Activated naive CD8-positive, alpha-beta T cell treated with anti-CD3 and anti-CD28 coated beads, Interleukin-2, amount 10 ng/mL, durations not matched to agents 7 days and 5 days (primary cell): ENCODE measurements at regions not wholly inside any gene's neighbourhood (a gene's known extent, or its start where the extent isn't known, plus 50 kb on each side); places are given as distances from the start of the nearest gene placed in this dataset.

Source experiments
- ATAC-seq: fragments of 150-1000 bp; cut with Tn5 transposase; one replicate; pipeline ENCODE4 v1.10.0; 2021; ENCODE audit warnings: low read depth, moderate library complexity
- POLR2A ChIA-PET: fragments of 350-600 bp; sonication (Branson Sonifier 250); formaldehyde crosslinking; loops from one replicate; lab custom pipeline; 2021; ENCODE audit warnings: antibody characterized with exemption; lab: Charles Lee
- DNase-seq: peaks from one replicate; pipeline ENCODE4 v3.0.0; 2021
- H3K27ac Mint-ChIP-seq: one replicate; pipeline ENCODE4 v1.8.0; 2022; ENCODE audit warnings: mild to moderate bottlenecking, mixed read lengths
- H3K27me3 Mint-ChIP-seq: one replicate; pipeline ENCODE4 v1.8.0; 2022; ENCODE audit warnings: mild to moderate bottlenecking, moderate library complexity, mixed read lengths
- H3K36me3 Mint-ChIP-seq: one replicate; pipeline ENCODE4 v1.8.0; 2021; ENCODE audit warnings: mild to moderate bottlenecking, mixed read lengths
- H3K4me1 Mint-ChIP-seq: one replicate; pipeline ENCODE4 v1.8.0; 2021; ENCODE audit warnings: mixed read lengths
- H3K4me3 Mint-ChIP-seq: one replicate; pipeline ENCODE4 v1.8.0; 2022; ENCODE audit warnings: mild to moderate bottlenecking, moderate library complexity, mixed read lengths
- H3K9me3 Mint-ChIP-seq: one replicate; pipeline ENCODE4 v1.8.0; 2021; ENCODE audit warnings: mixed read lengths

DNA sequence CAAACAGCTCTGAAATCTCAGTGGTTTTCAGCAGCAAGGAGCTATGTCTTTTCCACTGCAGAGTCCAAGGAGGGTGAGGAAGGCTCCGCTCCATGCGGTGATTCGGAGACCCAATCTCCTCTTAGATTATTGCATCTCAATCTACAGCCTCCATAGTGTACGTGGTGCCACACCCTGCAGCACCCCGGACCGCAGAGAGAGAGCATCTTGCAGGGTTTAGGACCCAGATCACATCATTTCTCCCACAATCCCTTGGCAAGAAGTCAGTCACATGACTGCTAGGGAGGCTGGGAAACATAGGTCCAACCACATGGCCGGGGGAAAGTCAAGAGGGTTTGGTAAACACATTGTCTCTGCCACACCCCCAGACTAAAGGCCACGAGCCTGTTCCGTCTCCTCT is 209.4 kb upstream of the TMEM132C start:
- Mint-ChIP-seq H3K27ac (no peak overlapping the region), H3K9me3 (peaks cover 1% of the 10 kb centered on the region), H3K36me3 (no peaks in the 10 kb centered on the region), H3K4me3 (no peak overlapping the region), H3K27me3 (no peaks in the 10 kb centered on the region), H3K4me1 (no peaks in the 10 kb centered on the region)
- POLR2A ChIA-PET: no interaction called here
- ATAC-seq (no peak), DNase-seq (no peak)

DNA sequence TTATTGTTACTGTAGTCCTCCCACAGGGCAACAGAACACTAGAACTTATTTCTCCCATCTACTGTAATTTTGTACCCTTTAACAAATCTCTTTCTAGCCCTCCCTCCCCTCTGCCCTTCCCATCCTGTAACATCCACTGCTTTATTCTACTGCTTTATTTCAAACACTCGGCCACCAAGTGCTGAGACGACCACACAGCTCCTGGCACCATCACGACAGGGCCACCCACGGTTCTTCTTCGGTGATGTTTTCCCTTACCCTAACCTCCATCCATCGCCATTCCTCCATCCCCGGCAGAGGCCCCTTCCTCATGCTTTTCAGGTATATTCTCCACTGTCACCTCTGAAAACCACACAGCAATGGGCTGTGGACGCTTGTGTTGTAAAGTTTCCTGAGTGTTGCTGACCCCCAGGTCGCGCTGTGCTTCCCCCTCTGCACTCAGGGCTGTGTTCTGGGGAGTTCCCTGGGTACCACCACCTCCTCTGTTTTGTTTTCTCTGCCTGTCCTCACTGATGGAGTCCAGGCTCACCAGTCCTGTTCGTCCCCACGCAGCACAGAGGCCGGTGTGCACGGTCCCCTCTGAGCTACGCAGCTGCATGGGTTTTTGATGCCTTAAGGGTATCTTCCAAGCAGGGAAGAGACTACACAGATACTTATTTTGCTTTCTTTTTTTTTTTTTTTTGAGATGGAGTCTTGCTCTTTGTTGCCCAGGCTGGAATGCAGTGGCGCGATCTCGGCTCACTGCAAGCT is 207.2 kb upstream of the TMEM132C start:
- Mint-ChIP-seq H3K9me3 (peaks cover 5% of the 10 kb centered on the region), H3K27me3 (no peaks in the 10 kb centered on the region), H3K4me3 (no peak overlapping the region), H3K27ac (no peak overlapping the region), H3K36me3 (no peaks in the 10 kb centered on the region), H3K4me1 (no peaks in the 10 kb centered on the region)
- POLR2A ChIA-PET: no interaction called here
- DNase-seq: no peak
- no peak for ATAC-seq

DNA sequence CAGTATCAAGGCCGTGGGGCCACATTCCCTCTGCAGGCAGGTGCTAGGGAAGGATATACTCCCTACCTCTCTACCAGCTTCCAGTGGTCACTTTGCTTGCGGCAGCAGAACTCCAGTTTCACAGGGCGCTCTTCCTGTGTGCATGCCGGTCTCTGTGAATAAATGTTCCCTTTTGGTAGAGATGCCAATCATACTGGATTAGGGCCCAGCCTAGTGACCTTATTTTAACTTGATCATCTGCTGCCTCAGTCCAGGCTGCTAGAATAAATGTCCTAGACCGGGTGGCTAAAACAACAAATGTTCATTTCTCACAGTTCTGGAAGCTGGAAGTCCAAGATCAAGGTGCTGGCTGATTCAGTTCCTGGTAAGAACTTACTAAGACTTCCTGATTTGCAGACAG is 198.8 kb upstream of the TMEM132C start:
- no peak overlapping the region for H3K4me3 Mint-ChIP-seq
- ATAC-seq (no peak), DNase-seq (no peak)
- POLR2A ChIA-PET: no interaction called here
- H3K27me3 Mint-ChIP-seq: no peaks in the 10 kb centered on the region
- no peak overlapping the region for H3K27ac Mint-ChIP-seq
- peaks cover 7% of the 10 kb centered on the region for H3K9me3 Mint-ChIP-seq
- H3K4me1 Mint-ChIP-seq: no peaks in the 10 kb centered on the region
- no peaks in the 10 kb centered on the region for H3K36me3 Mint-ChIP-seq

DNA sequence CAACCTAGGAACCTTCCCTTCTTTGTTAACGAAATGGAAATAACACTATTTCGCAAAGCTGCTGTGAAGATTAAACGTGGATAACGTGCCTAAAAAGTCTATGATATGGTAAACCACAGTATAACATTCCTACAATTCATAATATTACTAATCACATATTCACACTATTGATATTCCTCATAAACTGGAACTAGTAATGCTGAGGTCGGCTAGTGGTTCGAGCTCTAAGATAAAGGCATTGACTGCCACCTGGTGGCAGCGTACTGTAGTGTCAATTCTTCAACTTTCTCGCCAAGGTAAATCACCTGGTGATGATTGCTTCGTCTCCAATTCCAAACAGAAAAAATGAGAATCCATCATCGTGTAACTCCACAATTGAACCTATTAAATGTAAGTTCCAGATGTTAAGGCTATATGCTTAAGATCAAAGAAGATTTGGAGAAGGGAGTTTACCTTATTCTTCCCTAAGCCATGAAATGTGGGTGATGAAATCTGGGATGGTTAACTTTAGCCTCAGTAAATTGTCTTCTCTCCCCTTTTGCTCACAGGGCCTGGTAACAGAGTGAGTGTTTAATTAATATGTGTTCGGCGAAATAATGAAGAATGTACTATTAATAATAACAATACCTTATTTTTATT is 197.5 kb upstream of the TMEM132C start:
- DNase-seq (no peak), ATAC-seq (no peak)
- H3K27ac Mint-ChIP-seq: no peak overlapping the region
- peaks cover 3% of the 10 kb centered on the region for H3K9me3 Mint-ChIP-seq
- no peak overlapping the region for H3K4me3 Mint-ChIP-seq
- POLR2A ChIA-PET: no interaction called here
- H3K4me1 Mint-ChIP-seq: no peaks in the 10 kb centered on the region
- H3K36me3 Mint-ChIP-seq: no peaks in the 10 kb centered on the region
- no peaks in the 10 kb centered on the region for H3K27me3 Mint-ChIP-seq

DNA sequence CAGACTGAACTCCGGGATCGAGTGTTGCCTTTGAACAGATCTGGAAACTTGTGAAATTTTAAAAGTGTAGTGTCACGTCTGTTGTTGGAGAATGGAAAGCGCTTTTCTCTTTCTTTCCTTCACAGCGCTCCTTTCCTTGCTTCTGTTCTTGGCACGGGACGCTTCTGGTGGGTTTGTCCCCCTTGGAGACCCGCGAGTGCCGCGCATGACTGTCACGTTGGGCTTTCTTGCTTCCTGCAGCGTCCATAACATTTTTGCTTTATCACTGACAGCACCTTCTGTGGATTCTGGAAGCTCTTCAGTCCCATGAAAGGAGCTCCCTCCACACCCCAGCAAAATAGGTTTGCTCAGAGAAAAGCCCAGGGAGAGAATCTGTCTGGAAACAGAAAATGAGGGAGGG is 193.0 kb upstream of the TMEM132C start:
- H3K36me3 Mint-ChIP-seq: no peaks in the 10 kb centered on the region
- POLR2A ChIA-PET: no interaction called here
- no peaks in the 10 kb centered on the region for H3K4me1 Mint-ChIP-seq
- no peak overlapping the region for H3K4me3 Mint-ChIP-seq
- no peak for DNase-seq
- no peaks in the 10 kb centered on the region for H3K27me3 Mint-ChIP-seq
- no peak for ATAC-seq
- H3K9me3 Mint-ChIP-seq: peaks cover 4% of the 10 kb centered on the region
- H3K27ac Mint-ChIP-seq: no peak overlapping the region

DNA sequence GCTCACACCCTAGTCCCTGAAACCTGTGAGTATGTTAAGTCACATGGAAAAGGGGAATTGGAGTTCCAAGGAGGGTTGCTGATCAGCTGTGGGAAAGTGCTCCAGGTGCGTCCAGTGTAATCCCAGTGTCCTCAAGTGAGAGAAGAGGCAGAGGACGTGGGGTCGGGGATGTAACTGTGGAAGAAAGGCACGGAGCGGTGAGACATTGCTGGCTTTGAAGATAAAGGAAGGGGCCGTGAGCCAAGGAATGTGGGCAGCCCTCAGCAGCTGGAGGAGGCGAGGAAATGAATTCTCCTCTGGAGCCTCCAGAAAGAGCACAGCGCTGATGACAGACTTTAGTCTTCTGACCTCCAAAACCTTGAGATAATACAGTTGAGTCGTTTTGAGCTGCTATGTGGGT is 191.6 kb upstream of the TMEM132C start:
- no peaks in the 10 kb centered on the region for H3K36me3 Mint-ChIP-seq
- no peaks in the 10 kb centered on the region for H3K4me1 Mint-ChIP-seq
- no peak for DNase-seq
- no peaks in the 10 kb centered on the region for H3K27me3 Mint-ChIP-seq
- no peak overlapping the region for H3K27ac Mint-ChIP-seq
- POLR2A ChIA-PET: no interaction called here
- H3K9me3 Mint-ChIP-seq: peaks cover 4% of the 10 kb centered on the region
- H3K4me3 Mint-ChIP-seq: no peak overlapping the region
- ATAC-seq: no peak

DNA sequence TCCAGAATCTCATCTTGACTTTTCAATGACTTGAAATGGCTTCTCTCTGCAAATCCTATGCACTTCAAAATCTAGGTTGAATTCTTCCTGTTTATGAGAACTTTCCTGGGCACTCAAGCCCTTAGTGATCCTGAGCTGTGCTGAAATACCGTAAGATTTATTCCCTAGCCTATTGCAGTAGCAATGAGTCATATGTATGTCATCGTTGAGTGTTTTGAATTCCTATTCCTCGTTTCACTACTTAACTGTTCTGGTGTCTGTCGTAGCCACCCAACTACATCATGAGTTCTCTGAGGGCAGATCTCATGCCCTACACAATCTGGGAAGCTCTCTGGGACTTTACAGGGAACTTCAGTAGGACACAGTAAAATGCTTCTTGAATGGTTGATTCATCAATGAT is 190.8 kb upstream of the TMEM132C start:
- no peaks in the 10 kb centered on the region for H3K36me3 Mint-ChIP-seq
- H3K4me1 Mint-ChIP-seq: no peaks in the 10 kb centered on the region
- no peak overlapping the region for H3K27ac Mint-ChIP-seq
- H3K9me3 Mint-ChIP-seq: peaks cover 4% of the 10 kb centered on the region
- POLR2A ChIA-PET: no interaction called here
- DNase-seq (no peak), ATAC-seq (no peak)
- no peak overlapping the region for H3K4me3 Mint-ChIP-seq
- no peaks in the 10 kb centered on the region for H3K27me3 Mint-ChIP-seq

DNA sequence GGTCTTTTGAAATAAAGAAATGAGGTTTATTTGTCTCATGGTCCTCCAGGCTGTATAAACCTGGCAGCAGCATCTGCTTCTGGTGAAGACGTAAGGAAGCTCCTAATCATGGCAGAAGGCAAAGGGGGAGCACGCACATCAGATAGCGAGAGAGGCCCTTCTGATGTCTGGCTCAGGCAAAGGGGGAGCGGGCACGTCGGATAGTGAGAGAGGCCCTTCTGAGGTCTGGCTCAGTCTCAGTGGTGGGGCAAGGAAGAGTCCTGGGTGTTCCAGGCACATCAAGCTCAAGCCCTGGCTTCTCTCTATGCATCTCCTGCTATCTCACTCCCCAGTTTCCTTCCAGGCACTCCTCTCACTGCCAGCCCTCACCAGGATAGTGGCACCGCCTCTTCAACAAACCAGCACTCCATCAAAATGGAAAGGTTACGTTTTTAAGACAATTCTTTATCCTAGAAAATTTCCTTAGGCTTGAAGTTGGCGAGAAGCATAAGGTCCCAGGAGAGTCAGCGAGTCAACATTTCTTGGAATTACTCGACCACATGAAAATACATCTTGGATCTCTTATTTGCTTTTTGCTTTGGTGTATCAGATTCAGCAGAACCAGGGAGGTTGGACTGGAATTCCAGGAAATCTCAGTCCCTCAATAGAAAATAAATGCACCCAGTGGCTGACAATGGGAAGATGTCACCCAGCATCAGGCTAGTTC is 189.6 kb upstream of the TMEM132C start:
- Mint-ChIP-seq H3K4me1 (no peaks in the 10 kb centered on the region), H3K36me3 (no peaks in the 10 kb centered on the region), H3K27me3 (no peaks in the 10 kb centered on the region), H3K4me3 (no peak overlapping the region), H3K27ac (no peak overlapping the region), H3K9me3 (peaks cover 4% of the 10 kb centered on the region)
- DNase-seq (no peak), ATAC-seq (no peak)
- POLR2A ChIA-PET: no interaction called here

DNA sequence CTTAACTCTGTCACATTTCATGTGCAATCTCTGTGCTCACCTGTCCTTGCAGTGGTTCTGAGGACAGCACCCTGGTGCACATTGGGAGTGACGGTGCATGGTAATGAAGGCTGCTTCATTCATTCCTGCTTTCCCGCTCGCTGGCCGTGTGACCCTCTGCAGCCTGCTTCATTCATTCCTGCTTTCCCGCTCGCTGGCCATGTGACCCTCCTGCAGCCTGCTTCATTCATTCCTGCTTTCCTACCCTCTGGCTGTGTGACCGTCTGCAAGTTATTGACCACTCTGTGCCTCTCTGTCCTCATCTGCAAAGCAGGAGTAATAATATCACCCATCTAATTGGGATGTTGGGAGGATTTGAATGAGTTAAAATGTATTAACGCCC is 189.1 kb upstream of the TMEM132C start:
- DNase-seq (no peak), ATAC-seq (no peak)
- H3K27me3 Mint-ChIP-seq: no peaks in the 10 kb centered on the region
- H3K9me3 Mint-ChIP-seq: peaks cover 4% of the 10 kb centered on the region
- H3K36me3 Mint-ChIP-seq: no peaks in the 10 kb centered on the region
- H3K4me1 Mint-ChIP-seq: no peaks in the 10 kb centered on the region
- POLR2A ChIA-PET: no interaction called here
- H3K4me3 Mint-ChIP-seq: no peak overlapping the region
- no peak overlapping the region for H3K27ac Mint-ChIP-seq

DNA sequence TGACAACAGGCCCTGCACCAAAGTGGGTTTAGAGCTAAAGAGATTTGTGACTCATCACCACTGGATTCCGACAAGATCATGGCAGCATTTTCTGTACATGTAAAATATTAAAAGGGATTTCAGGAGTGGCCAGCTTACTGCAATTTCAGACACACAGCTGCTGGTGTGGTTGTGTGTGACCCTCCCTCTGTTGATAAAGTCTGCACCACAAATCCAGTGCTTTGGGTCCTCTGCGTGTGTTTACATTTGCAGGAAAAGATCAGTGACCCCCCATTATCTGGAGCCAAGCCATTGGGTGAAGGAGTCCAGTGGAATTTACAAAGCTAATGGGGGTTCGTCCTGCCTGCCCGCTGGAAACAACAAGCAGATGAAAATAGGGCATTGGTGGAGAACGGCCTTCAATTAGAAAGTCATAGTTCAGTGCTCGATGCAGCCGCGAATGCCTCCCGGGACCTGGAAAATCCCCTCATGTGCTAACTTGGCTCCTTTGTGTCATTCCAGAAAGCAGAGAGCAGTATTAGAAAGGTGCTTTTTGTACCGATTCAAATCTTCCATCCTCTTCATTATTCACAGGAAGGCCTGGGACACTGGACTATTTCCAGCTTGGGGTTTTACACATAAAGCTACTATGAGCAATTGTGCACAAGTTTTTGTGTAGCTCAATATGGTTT is 188.5 kb upstream of the TMEM132C start:
- Mint-ChIP-seq H3K27me3 (no peaks in the 10 kb centered on the region), H3K36me3 (no peaks in the 10 kb centered on the region), H3K4me1 (no peaks in the 10 kb centered on the region), H3K9me3 (peaks cover 4% of the 10 kb centered on the region), H3K27ac (no peak overlapping the region), H3K4me3 (no peak overlapping the region)
- DNase-seq (no peak), ATAC-seq (no peak)
- POLR2A ChIA-PET: no interaction called here

DNA sequence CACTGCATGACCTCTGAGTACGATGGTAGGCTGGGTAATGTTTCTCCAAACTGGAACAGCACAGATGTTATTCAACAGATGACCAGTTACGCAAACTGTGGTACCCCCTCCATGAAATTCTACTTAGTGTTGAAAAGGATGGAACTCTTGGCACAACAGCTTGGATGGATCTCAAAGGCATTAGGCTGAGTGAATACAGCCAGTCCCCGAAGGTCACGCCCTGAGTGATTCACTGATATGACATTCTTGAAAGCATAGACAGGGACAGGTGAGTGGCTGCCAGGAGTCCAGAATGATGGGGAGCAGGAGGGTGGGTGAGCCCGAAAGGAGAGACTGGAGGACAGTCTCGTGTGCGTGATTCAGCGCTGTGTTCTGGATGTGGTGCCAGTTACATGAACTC is 187.5 kb upstream of the TMEM132C start:
- peaks cover 4% of the 10 kb centered on the region for H3K9me3 Mint-ChIP-seq
- no peak overlapping the region for H3K27ac Mint-ChIP-seq
- POLR2A ChIA-PET: no interaction called here
- ATAC-seq (no peak), DNase-seq (no peak)
- no peaks in the 10 kb centered on the region for H3K4me1 Mint-ChIP-seq
- H3K27me3 Mint-ChIP-seq: no peaks in the 10 kb centered on the region
- no peaks in the 10 kb centered on the region for H3K36me3 Mint-ChIP-seq
- no peak overlapping the region for H3K4me3 Mint-ChIP-seq

DNA sequence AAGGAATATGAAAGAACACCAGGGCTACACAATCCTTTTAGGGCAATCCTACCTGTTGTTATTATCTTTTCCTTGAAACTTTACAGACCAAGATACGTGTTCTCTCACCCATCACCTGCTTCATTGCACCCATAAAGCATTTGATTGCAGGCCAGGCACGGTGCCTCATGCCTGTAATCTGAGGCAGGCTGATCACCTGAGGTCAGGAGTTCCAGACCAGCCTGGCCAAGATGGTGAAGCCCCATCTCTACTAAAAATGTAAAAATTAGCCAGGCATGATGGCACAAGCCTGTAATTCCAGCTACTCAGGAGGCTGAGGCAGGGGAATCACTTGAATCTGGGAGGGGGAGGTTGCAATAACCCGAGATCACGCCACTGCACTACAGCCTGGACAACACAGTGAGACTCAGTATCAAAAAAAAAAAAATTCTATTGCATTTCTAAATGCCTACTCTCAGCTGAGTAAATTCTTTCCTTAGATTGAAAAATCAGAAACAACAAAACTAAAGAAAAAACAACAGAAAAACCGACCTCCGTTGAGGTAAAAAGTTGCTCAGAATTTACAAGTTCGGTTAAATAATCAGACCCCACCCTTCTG is 183.7 kb upstream of the TMEM132C start:
- H3K4me3 Mint-ChIP-seq: no peak overlapping the region
- H3K27ac Mint-ChIP-seq: no peak overlapping the region
- DNase-seq: no peak
- POLR2A ChIA-PET: no interaction called here
- H3K9me3 Mint-ChIP-seq: no peaks in the 10 kb centered on the region
- no peaks in the 10 kb centered on the region for H3K27me3 Mint-ChIP-seq
- peak; percentile 36 for ATAC-seq
- no peaks in the 10 kb centered on the region for H3K36me3 Mint-ChIP-seq
- no peaks in the 10 kb centered on the region for H3K4me1 Mint-ChIP-seq

DNA sequence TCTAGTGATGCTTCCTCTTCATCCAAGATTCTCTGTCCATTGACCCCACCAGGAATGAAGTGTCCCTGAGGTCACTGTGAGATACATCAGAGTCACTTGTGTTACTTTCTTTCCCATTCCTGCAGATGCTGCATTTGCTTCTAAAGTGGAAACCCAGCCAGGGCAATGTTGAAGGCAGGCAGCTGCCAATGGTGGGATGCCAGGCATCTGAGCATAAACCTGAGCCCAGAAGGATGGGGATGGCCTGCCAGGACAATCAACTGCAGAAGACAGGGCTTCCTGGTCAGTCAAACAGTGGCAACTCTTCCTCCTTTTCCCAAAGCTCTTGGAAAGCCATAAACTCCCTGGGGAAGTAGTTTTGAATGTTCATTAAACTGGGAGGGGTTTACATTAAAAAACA is 178.0 kb upstream of the TMEM132C start:
- DNase-seq: no peak
- Mint-ChIP-seq H3K9me3 (no peaks in the 10 kb centered on the region), H3K27ac (no peak overlapping the region), H3K4me1 (no peaks in the 10 kb centered on the region), H3K4me3 (no peak overlapping the region), H3K27me3 (no peaks in the 10 kb centered on the region), H3K36me3 (no peaks in the 10 kb centered on the region)
- POLR2A ChIA-PET: no interaction called here
- ATAC-seq: no peak
